ENCODE measurements at regions not wholly inside any gene's neighbourhood (a gene's known extent, or its start where the extent isn't known, plus 50 kb on each side); places are given as distances from the start of the nearest gene placed in this dataset.

DNA sequence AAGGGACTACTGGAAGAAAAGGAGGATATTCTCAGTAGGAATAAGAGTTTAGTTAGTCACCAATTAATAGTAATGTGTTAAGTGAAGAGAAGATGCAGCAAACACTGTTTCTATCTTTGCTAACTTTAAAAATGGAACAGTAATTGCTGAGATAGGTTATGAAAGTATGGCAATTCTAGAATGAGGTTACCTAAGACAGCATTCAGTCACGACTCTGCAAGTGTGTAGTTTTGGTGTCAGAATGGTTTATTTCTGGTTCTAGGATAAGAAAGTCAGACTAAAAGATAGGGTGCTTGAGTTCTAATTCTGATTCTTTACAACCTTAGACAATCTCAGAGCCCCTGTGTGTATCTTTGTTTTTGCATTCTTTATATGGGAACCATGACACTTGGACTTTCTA is 138.1 kb downstream of the POU4F1 start:
- TF ChIP-seq EZH2 (IDR thresholded peaks at IDR 0.05; ENCODE audit: borderline replicate concordance), result no peak
- TF ChIP-seq CTCF (IDR thresholded peaks at IDR 0.05; ENCODE audit: poor library complexity), result no peak

Data from hepatocyte (in vitro differentiated cells).